Coronary artery (tissue), 2 donors: ENCODE measurements at regions not wholly inside any gene's neighbourhood (a gene's known extent, or its start where the extent isn't known, plus 50 kb on each side); places are given as distances from the start of the nearest gene placed in this dataset.
"Not testable (repeated sequence)": the region's sequence is repeated elsewhere in the genome, so short reads cannot be mapped to it uniquely, and the experiment has no call there.

Source experiments
- DNase-seq: peaks from one replicate; pipeline ENCODE4 v3.0.0-alpha.2; 2017; ENCODE audit warnings: low spot score
- H3K27ac ChIP-seq, 2 donors: fragments of 200-600 bp; sonication (generic); one replicate each; pipeline ENCODE4 v1.5.1; 2016 to 2019
- H3K4me3 ChIP-seq: fragments of 200-600 bp; sonication (generic); 2 replicates; pipeline ENCODE4 v1.5.1; 2016; ENCODE audit warnings: mild to moderate bottlenecking, moderate library complexity
- TF ChIP-seq, protein P1 (sequence below): fragments of 200-600 bp; sonication (generic); IDR thresholded peaks from one replicate; pipeline ENCODE4 v1.5.1; 2019; ENCODE audit warnings: antibody characterized with exemption

DNA sequence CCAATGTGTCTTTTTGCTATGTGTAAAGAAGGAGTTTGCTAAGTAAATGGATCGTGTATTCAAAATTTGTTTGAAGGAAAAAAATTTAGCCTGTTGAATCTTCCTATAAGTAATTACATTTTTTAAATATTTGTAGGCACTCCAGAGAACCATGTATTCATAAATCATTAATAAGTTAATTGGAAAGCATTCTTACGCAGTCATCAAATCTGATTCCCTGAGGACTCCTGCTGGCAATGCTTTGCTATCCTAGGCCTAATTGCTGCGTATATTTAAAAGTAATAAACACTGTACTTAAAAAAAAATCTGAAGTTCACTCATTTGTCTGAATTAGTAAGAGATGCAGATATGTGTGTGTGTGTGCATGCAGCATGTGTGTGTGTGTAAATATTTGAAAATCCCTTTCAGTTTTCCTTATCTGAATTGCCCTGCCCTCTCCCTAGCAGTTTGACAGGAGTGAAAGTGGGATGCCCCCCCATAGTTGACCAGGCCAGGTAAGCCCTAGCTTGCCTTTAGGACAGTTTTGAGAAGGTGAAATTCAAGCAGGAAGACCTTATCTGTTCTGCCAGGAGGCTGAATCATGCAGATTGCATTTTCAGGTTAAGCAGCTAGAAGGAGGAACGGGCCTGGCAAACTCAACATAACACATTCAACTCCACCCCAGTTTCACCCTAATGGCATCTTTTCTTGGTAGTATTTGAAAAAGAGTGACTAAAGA, 81.2 kb upstream of the DNAH5 start:
- H3K27ac ChIP-seq = no peak overlapping the region
- TF ChIP-seq, protein P1, sequence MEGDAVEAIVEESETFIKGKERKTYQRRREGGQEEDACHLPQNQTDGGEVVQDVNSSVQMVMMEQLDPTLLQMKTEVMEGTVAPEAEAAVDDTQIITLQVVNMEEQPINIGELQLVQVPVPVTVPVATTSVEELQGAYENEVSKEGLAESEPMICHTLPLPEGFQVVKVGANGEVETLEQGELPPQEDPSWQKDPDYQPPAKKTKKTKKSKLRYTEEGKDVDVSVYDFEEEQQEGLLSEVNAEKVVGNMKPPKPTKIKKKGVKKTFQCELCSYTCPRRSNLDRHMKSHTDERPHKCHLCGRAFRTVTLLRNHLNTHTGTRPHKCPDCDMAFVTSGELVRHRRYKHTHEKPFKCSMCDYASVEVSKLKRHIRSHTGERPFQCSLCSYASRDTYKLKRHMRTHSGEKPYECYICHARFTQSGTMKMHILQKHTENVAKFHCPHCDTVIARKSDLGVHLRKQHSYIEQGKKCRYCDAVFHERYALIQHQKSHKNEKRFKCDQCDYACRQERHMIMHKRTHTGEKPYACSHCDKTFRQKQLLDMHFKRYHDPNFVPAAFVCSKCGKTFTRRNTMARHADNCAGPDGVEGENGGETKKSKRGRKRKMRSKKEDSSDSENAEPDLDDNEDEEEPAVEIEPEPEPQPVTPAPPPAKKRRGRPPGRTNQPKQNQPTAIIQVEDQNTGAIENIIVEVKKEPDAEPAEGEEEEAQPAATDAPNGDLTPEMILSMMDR = no peak
- DNase-seq = no peak
- no peak overlapping the region for H3K4me3 ChIP-seq

DNA sequence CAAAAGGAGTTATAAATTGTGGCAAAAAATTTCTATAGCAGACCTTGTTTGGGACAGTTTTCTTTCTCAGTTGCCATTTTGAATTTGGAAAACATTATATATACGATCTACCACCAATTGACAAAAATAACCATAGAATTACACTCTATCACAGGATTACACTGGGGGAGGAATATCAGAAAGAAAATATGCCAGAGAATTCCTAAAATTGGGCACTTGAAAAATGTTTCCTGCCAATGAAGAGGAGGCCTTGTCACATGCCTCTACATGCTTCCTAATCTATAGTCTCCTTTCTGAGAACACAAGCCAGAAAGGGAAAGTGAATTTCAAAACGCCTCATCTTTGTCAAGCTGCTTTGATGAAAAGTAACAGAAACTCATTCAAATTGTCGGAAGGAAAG, 78.5 kb upstream of the DNAH5 start:
- Histone ChIP-seq H3K27ac (no peak overlapping the region), H3K4me3 (no peak overlapping the region)
- no peak for DNase-seq
- TF ChIP-seq, protein P1 = no peak

DNA sequence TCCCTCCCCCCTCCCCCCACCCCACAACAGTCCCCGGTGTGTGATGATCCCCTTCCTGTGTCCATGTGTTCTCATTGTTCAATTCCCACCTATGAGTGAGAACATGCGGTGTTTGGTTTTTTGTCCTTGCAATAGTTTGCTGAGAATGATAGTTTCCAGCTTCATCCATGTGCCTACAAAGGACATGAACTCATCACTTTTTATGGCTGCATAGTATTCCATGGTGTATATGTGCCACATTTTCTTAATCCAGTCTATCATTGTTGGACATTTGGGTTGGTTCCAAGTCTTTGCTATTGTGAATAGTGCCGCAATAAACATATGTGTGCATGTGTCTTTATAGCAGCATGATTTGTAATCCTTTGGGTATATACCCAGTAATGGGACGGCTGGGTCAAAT, 76.5 kb upstream of the DNAH5 start:
- not testable (repeated sequence) for H3K27ac ChIP-seq, DNase-seq, H3K4me3 ChIP-seq

DNA sequence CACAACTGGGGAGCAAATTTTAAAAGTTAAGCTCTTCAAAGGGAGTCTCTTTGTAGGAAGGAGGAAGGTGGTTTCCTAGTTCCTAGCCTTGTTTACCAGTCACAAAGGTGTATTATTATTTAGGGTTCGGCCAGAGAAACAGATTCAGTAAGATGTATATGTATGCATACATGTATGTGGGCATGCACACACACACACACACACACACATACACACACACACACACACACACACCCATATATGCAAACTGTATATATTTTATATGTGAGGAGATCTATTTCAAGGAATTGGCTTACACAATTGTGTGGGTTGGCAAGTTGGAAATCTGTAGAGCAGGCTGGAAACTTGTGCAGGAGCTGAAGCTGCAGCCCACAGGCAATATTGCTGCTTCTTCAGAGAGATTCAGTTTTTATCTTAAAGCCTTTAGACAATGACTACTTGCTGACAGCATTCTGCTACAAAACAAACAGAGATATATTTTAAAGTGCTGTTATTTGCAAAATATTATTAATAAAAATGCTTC, 75.3 kb upstream of the DNAH5 start:
- Histone ChIP-seq H3K27ac (no peak overlapping the region), H3K4me3 (no peak overlapping the region)
- TF ChIP-seq, protein P1 = no peak
- DNase-seq = no peak

DNA sequence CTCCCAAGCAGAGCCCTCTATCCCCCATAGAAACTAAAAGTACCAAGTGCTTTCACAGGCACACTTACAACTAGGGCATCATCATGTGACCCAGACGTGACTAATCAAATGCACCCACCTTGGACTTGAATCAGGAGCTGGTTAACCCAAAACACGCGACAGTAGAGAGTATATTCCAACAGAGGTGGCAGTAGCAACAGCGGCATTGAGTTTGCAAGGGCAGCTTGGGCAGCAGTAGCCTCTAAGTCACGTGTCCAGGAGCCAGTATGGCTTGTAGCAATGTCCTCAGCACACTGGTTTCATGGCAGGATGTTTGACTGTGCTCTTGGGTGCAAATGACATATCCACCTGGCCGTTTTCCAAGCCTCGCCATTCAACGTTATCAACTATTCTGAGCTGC, 73.4 kb upstream of the DNAH5 start:
- TF ChIP-seq, protein P1 = no peak
- Histone ChIP-seq H3K4me3 (no peak overlapping the region), H3K27ac (no peak overlapping the region)
- DNase-seq = no peak

DNA sequence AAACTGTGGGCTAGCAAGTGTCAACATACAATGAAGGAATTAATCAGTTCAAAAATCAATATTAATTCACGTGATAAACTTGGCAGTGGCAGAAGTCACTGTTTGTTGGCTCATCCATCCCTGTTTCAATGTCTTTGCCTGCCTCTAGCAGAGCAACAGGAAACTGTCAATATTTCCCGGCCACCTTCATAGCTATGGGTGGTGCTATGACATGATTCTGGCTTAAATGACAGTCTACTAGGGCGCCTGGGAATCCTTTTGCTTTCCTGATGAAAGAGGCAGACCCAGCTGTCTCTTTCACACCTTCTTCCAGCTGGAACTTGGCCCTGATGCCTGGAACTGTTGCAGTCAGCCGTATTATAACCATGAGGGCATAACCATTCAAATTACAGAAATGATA, 72.1 kb upstream of the DNAH5 start:
- H3K4me3 ChIP-seq = no peak overlapping the region
- no peak overlapping the region for H3K27ac ChIP-seq
- TF ChIP-seq, protein P1 = no peak
- no peak for DNase-seq

DNA sequence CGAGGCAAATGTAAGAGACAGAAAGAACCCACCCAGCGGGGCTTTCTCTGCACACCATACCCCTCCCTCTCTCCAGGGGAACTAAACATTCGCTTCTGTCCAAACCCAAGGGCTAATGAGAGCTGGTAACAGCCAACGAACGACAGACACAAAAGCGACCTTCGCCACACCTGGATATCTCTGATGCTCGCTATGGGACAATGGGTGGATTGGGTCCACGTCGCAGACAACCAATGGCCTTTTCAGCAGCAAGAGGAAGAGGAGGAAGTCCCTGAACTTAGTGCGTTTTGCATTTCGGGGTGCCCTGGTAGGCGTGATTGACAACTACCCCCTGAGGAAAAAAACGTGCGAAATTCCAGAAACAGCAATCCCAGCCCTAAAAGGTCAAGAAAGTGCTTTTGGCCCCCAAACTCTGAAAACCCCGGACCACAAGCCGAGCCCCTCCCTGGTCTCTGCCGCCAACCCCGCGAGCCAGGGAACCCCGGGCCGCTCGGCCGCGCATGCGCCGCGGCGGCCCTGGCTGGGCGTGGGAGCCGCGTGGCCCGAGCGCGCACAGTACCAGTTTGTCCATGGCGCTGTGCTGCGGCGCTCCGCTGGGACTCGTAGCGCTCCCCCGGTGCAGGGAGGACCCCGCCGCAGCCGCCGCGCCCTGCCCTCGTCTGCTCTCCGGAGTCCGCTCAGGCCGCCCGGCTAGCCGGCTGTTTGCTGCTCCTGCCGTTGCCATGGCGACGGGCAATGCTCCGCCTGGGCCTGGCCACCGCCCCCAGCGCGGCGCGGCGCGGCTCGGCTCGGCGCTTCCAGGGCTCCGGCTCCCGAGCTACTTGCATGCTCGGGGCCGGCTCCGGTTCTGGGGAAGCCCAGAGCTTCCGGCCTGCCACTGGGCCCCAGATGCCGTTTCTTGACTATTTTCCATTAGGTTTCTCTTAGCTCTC, 66.9 kb upstream of the DNAH5 start:
- peak; percentile 92 for DNase-seq
- TF ChIP-seq, protein P1 = no peak
- Histone ChIP-seq H3K27ac (peak overlapping the region; percentile 21 to 53), H3K4me3 (peak overlapping the region; percentile 74)
